MV-4-11 (cell line): ENCODE measurements at regions not wholly inside any gene's neighbourhood (a gene's known extent, or its start where the extent isn't known, plus 50 kb on each side); places are given as distances from the start of the nearest gene placed in this dataset.

Source experiments
- DNase-seq: peaks from one replicate; lab custom pipeline; 2025; lab: John Stamatoyannopoulos, UW

GRCh38 chr14:58947814-58948445, 240.5 kb upstream of the DAAM1 start:
- no peak for DNase-seq

GRCh38 chr14:58950555-58950954, 237.9 kb upstream of the DAAM1 start:
- no peak for DNase-seq

- DNase-seq: no peak
Measured at GRCh38 chr14:58951143-58951542, 237.3 kb upstream of the DAAM1 start.

GRCh38 chr14:58954052-58954451, 234.4 kb upstream of the DAAM1 start:
- DNase-seq: no peak

GRCh38 chr14:58954901-58955861, 233.3 kb upstream of the DAAM1 start:
- peak; percentile 53 for DNase-seq

GRCh38 chr14:58961045-58961731, 227.3 kb upstream of the DAAM1 start:
- no peak for DNase-seq

GRCh38 chr14:58963873-58964597, 224.4 kb upstream of the DAAM1 start:
- no peak for DNase-seq

GRCh38 chr14:58964598-58964928, 223.9 kb upstream of the DAAM1 start:
- DNase-seq: no peak

GRCh38 chr14:58965601-58966000, 222.9 kb upstream of the DAAM1 start:
- no peak for DNase-seq

GRCh38 chr14:58966997-58967396, 221.5 kb upstream of the DAAM1 start:
- DNase-seq: no peak

- no peak for DNase-seq
Measured at GRCh38 chr14:58969951-58970751, 218.3 kb upstream of the DAAM1 start.

- DNase-seq: peak; percentile 26
Measured at GRCh38 chr14:58972233-58973017, 216.0 kb upstream of the DAAM1 start.

- DNase-seq: peak; percentile 52
Measured at GRCh38 chr14:58977366-58977765, 211.1 kb upstream of the DAAM1 start.

- no peak for DNase-seq
Measured at GRCh38 chr14:58978343-58978742, 210.1 kb upstream of the DAAM1 start.

- no peak for DNase-seq
Measured at GRCh38 chr14:58979325-58979724, 209.1 kb upstream of the DAAM1 start.

- no peak for DNase-seq
Measured at GRCh38 chr14:58981840-58982239, 206.6 kb upstream of the DAAM1 start.

GRCh38 chr14:58985786-58986185, 202.7 kb upstream of the DAAM1 start:
- DNase-seq: no peak

- no peak for DNase-seq
Measured at GRCh38 chr14:58987591-58987990, 200.9 kb upstream of the DAAM1 start.

GRCh38 chr14:58992935-58993334, 195.5 kb upstream of the DAAM1 start:
- no peak for DNase-seq

GRCh38 chr14:58994130-58994529, 194.3 kb upstream of the DAAM1 start:
- no peak for DNase-seq

GRCh38 chr14:59004012-59004411, 184.5 kb upstream of the DAAM1 start:
- no peak for DNase-seq
